CD4-positive, CD25-positive, alpha-beta regulatory T cell (primary cell): ENCODE measurements at regions not wholly inside any gene's neighbourhood (a gene's known extent, or its start where the extent isn't known, plus 50 kb on each side); places are given as distances from the start of the nearest gene placed in this dataset.

Experiments used
- ATAC-seq, 2 donors: fragments of 150-1000 bp; cut with Tn5 transposase; one replicate each; pipeline ENCODE4 v1.10.0; 2021; ENCODE audit warnings: low read depth in 2 of 2, moderate number of reproducible peaks in 2 of 2, moderate library complexity in 1 of 2
- DNase-seq, 3 donors: peaks; one replicate each; pipeline versions ENCODE4 v3.0.0 to v3.0.0-alpha.2; 2012 to 2022; ENCODE audit warnings: mixed read lengths in 1 of 3
- H3K27ac ChIP-seq: one replicate; pipeline ENCODE4 v1.7.0; 2013; ENCODE audit warnings: mild to moderate bottlenecking, low read length; ENCODE audit not compliant: insufficient read depth, poor library complexity, severe bottlenecking
- H3K27me3 ChIP-seq: one replicate; pipeline ENCODE4 v1.7.0; 2013; ENCODE audit warnings: low read length; ENCODE audit not compliant: control insufficient read depth, insufficient read depth
- H3K36me3 ChIP-seq: one replicate; pipeline ENCODE4 v1.7.0; 2013; ENCODE audit warnings: mild to moderate bottlenecking, low read length, moderate library complexity; ENCODE audit not compliant: control insufficient read depth, insufficient read depth
- H3K4me1 ChIP-seq: 2 replicates; pipeline ENCODE4 v1.7.0; 2013; ENCODE audit warnings: mild to moderate bottlenecking, low read length; ENCODE audit not compliant: insufficient read depth, control insufficient read depth, poor library complexity, severe bottlenecking
- H3K4me3 ChIP-seq: one replicate; pipeline ENCODE4 v1.7.0; 2013; ENCODE audit warnings: low read depth, mild to moderate bottlenecking, low read length, moderate library complexity
- H3K9me3 ChIP-seq, 2 experiments: 1 replicate in 1 of 2; 2 replicates in 1 of 2; pipeline ENCODE4 v1.7.0; 2013; ENCODE audit warnings: low read length in 2 of 2, mild to moderate bottlenecking in 1 of 2, moderate library complexity in 1 of 2; ENCODE audit not compliant: control insufficient read depth in 2 of 2
- H3K27ac Mint-ChIP-seq, 3 donors: one replicate each; pipeline ENCODE4 v1.8.0; 2020 to 2022; ENCODE audit warnings: mild to moderate bottlenecking in 3 of 3, mixed read lengths in 3 of 3, moderate library complexity in 2 of 3
- H3K27me3 Mint-ChIP-seq: one replicate; pipeline ENCODE4 v1.8.0; 2022; ENCODE audit warnings: mild to moderate bottlenecking, mixed read lengths
- H3K36me3 Mint-ChIP-seq: one replicate; pipeline ENCODE4 v1.8.0; 2020; ENCODE audit warnings: mixed read lengths
- H3K4me1 Mint-ChIP-seq, 4 donors: one replicate each; pipeline ENCODE4 v1.8.0; 2020 to 2022; ENCODE audit warnings: mixed read lengths in 4 of 4, mild to moderate bottlenecking in 1 of 4
- H3K4me3 Mint-ChIP-seq, 4 donors: one replicate each; pipeline ENCODE4 v1.8.0; 2020 to 2022; ENCODE audit warnings: mild to moderate bottlenecking in 4 of 4, mixed read lengths in 4 of 4, moderate library complexity in 3 of 4
- H3K9me3 Mint-ChIP-seq, 7 donors: one replicate each; pipeline ENCODE4 v1.8.0; 2020 to 2022; ENCODE audit warnings: mixed read lengths in 7 of 7, mild to moderate bottlenecking in 3 of 7, moderate library complexity in 2 of 7

- Histone ChIP-seq H3K4me3 (no peak overlapping the region), H3K27ac (no peak overlapping the region), H3K9me3 (peaks cover 0 to 5% of the 10 kb centered on the region in 2 experiments), H3K36me3 (no peaks in the 10 kb centered on the region), H3K4me1 (no peaks in the 10 kb centered on the region), H3K27me3 (no peaks in the 10 kb centered on the region)
- DNase-seq (no peak), ATAC-seq (no peak)
- Mint-ChIP-seq H3K27me3 (no peaks in the 10 kb centered on the region), H3K4me1 (no peaks in the 10 kb centered on the region), H3K36me3 (no peaks in the 10 kb centered on the region), H3K4me3 (no peak overlapping the region), H3K9me3 (peaks cover 1 to 15% (median 8%) of the 10 kb centered on the region in 7 donors), H3K27ac (no peak overlapping the region)
Measured at GRCh38 chr17:69907132-69907847, 167.7 kb upstream of the KCNJ16 start.

- H3K4me3 ChIP-seq: no peak overlapping the region
- no peaks in the 10 kb centered on the region for H3K9me3 ChIP-seq
- H3K27ac ChIP-seq: no peak overlapping the region
- ATAC-seq: no peak
- Mint-ChIP-seq H3K4me1 (no peaks in the 10 kb centered on the region), H3K36me3 (no peaks in the 10 kb centered on the region), H3K27ac (no peak overlapping the region), H3K27me3 (no peaks in the 10 kb centered on the region), H3K9me3 (peaks cover 1 to 15% (median 6%) of the 10 kb centered on the region in 7 donors), H3K4me3 (no peak overlapping the region)
- no peaks in the 10 kb centered on the region for H3K36me3 ChIP-seq
- no peaks in the 10 kb centered on the region for H3K27me3 ChIP-seq
- H3K4me1 ChIP-seq: no peaks in the 10 kb centered on the region
- no peak for DNase-seq
Measured at GRCh38 chr17:69908626-69909368, 166.2 kb upstream of the KCNJ16 start.

DNA sequence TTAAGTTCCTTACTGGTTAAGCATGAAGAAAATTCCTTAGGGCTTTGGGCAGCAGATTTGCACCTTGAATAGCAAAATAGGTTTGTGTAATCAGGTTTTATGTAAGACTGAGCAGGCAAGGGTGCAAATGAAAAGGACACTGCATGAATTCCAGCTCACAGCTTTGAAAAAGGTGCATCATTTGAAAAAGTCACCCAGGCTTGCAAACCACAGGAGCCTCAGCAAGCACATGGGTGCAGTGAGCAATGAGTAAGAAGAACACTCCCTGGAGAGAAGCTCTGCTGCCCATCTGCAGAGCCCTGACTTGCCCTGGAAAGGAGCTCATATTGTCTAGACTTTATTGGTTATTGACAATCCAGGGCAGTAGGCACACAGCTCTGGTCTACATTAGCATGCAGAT, 165.6 kb upstream of the KCNJ16 start:
- Mint-ChIP-seq H3K4me3 (no peak overlapping the region), H3K27me3 (no peaks in the 10 kb centered on the region), H3K27ac (no peak overlapping the region), H3K9me3 (peaks cover 0 to 11% (median 6%) of the 10 kb centered on the region in 7 donors), H3K36me3 (no peaks in the 10 kb centered on the region), H3K4me1 (no peaks in the 10 kb centered on the region)
- H3K9me3 ChIP-seq: no peaks in the 10 kb centered on the region
- no peaks in the 10 kb centered on the region for H3K36me3 ChIP-seq
- no peaks in the 10 kb centered on the region for H3K27me3 ChIP-seq
- no peak overlapping the region for H3K27ac ChIP-seq
- no peak overlapping the region for H3K4me3 ChIP-seq
- no peak for ATAC-seq
- DNase-seq: no peak
- no peaks in the 10 kb centered on the region for H3K4me1 ChIP-seq

- no peaks in the 10 kb centered on the region for H3K36me3 ChIP-seq
- Mint-ChIP-seq H3K9me3 (peaks cover 0 to 5% (median 3%) of the 10 kb centered on the region in 7 donors), H3K4me3 (no peak overlapping the region), H3K4me1 (no peaks in the 10 kb centered on the region), H3K36me3 (no peaks in the 10 kb centered on the region), H3K27me3 (no peaks in the 10 kb centered on the region), H3K27ac (no peak overlapping the region)
- no peak overlapping the region for H3K4me3 ChIP-seq
- no peak overlapping the region for H3K27ac ChIP-seq
- no peaks in the 10 kb centered on the region for H3K9me3 ChIP-seq
- no peaks in the 10 kb centered on the region for H3K27me3 ChIP-seq
- ATAC-seq (no peak), DNase-seq (no peak)
- no peaks in the 10 kb centered on the region for H3K4me1 ChIP-seq
Measured at GRCh38 chr17:69912805-69913204, 162.2 kb upstream of the KCNJ16 start.

DNA sequence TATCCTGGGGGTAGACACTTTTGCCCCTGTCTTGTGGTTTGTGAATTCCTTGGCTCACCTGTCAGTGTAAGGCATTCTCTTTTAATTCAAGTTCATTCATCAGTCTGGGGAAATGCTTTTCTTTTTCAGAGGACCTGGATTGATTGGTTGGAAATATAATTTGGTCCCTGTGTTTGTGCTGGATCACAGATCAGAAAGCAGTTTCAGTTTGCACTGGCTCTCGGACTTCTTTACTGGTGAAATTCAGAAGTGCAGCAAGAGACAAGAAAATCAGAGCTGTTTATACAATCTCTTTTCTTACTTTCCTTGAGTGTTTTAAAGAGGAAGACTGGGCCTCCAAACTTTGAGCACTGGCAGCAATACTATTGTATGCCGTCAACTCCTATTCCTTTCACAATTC, 161.8 kb upstream of the KCNJ16 start:
- Mint-ChIP-seq H3K27me3 (no peaks in the 10 kb centered on the region), H3K4me1 (no peaks in the 10 kb centered on the region), H3K9me3 (peaks cover 0 to 5% (median under 1%) of the 10 kb centered on the region in 7 donors), H3K27ac (no peak overlapping the region), H3K4me3 (no peak overlapping the region), H3K36me3 (no peaks in the 10 kb centered on the region)
- Histone ChIP-seq H3K27ac (no peak overlapping the region), H3K36me3 (no peaks in the 10 kb centered on the region), H3K4me1 (no peaks in the 10 kb centered on the region), H3K9me3 (no peaks in the 10 kb centered on the region), H3K4me3 (no peak overlapping the region), H3K27me3 (no peaks in the 10 kb centered on the region)
- DNase-seq: no peak
- no peak for ATAC-seq

DNA sequence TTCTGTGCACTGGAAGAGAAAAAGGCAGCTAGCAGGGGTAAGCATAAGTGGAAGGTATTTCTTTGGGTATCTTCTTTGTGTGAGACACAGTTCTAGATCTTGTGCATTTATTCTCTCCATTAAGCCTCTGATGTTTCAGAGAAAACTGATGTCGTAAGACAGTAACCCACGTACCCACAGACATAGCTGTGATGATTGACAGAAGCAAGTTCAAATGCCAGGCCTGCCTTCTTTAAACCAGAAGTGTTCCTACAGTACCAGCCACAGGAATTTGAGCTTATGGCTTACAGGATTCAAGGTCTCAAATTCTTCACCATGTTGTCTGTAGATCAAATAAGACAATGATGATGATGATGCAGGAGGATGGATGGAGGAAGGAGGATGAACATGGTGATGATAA, 161.4 kb upstream of the KCNJ16 start:
- Histone ChIP-seq H3K27me3 (no peaks in the 10 kb centered on the region), H3K4me1 (no peaks in the 10 kb centered on the region), H3K36me3 (no peaks in the 10 kb centered on the region), H3K27ac (no peak overlapping the region), H3K9me3 (no peaks in the 10 kb centered on the region), H3K4me3 (no peak overlapping the region)
- Mint-ChIP-seq H3K4me3 (no peak overlapping the region), H3K27ac (no peak overlapping the region), H3K9me3 (peaks cover 0 to 5% (median under 1%) of the 10 kb centered on the region in 7 donors), H3K4me1 (no peaks in the 10 kb centered on the region), H3K27me3 (no peaks in the 10 kb centered on the region), H3K36me3 (no peaks in the 10 kb centered on the region)
- DNase-seq (no peak), ATAC-seq (no peak)

- ATAC-seq: no peak
- H3K9me3 ChIP-seq: no peaks in the 10 kb centered on the region
- no peak for DNase-seq
- H3K36me3 ChIP-seq: no peaks in the 10 kb centered on the region
- no peaks in the 10 kb centered on the region for H3K27me3 ChIP-seq
- H3K27ac Mint-ChIP-seq: no peak overlapping the region
- no peak overlapping the region for H3K4me3 Mint-ChIP-seq
- H3K4me1 ChIP-seq: no peaks in the 10 kb centered on the region
- no peak overlapping the region for H3K4me3 ChIP-seq
- H3K9me3 Mint-ChIP-seq: peaks cover 0 to 8% (median 0%) of the 10 kb centered on the region in 7 donors
- H3K36me3 Mint-ChIP-seq: no peaks in the 10 kb centered on the region
- no peak overlapping the region for H3K27ac ChIP-seq
- H3K27me3 Mint-ChIP-seq: no peaks in the 10 kb centered on the region
- H3K4me1 Mint-ChIP-seq: no peaks in the 10 kb centered on the region
Measured at GRCh38 chr17:69914520-69914919, 160.5 kb upstream of the KCNJ16 start.

GRCh38 chr17:69916761-69917160, 158.3 kb upstream of the KCNJ16 start:
- no peaks in the 10 kb centered on the region for H3K4me1 ChIP-seq
- no peaks in the 10 kb centered on the region for H3K9me3 ChIP-seq
- DNase-seq: no peak
- Mint-ChIP-seq H3K4me1 (no peaks in the 10 kb centered on the region), H3K27me3 (no peaks in the 10 kb centered on the region), H3K27ac (no peak overlapping the region), H3K4me3 (no peak overlapping the region), H3K36me3 (no peaks in the 10 kb centered on the region), H3K9me3 (peaks cover 0 to 8% (median 2%) of the 10 kb centered on the region in 7 donors)
- H3K36me3 ChIP-seq: no peaks in the 10 kb centered on the region
- no peak for ATAC-seq
- H3K4me3 ChIP-seq: no peak overlapping the region
- no peak overlapping the region for H3K27ac ChIP-seq
- H3K27me3 ChIP-seq: no peaks in the 10 kb centered on the region
